A549 (cell line): ENCODE measurements at regions not wholly inside any gene's neighbourhood (a gene's known extent, or its start where the extent isn't known, plus 50 kb on each side); places are given as distances from the start of the nearest gene placed in this dataset.

ENCODE experiments used
- ATAC-seq, 2 experiments: fragments of 200-7000 bp in 1 of 2; fragments of >200 bp in 1 of 2; cut with Nextera tagmentation in 1 of 2; cut with Tn5 transposase in 1 of 2; 3 replicates each; pipeline versions ENCODE4 v1.8.0 to v1.9.1; 2018 to 2020; ENCODE audit warnings: mild to moderate bottlenecking in 1 of 2, moderate library complexity in 1 of 2
- CTCF ChIA-PET: fragments of 300-600 bp; sonication (Branson Sonifier 250); formaldehyde crosslinking; extraction: SDS; loops from one replicate; lab custom pipeline; 2021; ENCODE audit warnings: antibody characterized with exemption, inconsistent platforms; lab: Yijun Ruan, JAX
- POLR2A ChIA-PET: fragments of 350-600 bp; formaldehyde crosslinking; extraction: SDS; loops from one replicate; lab custom pipeline; 2021; ENCODE audit warnings: antibody characterized with exemption, inconsistent platforms; lab: Yijun Ruan, JAX
- DNase-seq, 2 experiments: peaks; one replicate each; pipeline versions ENCODE4 v3.0.0 to v3.0.0-alpha.2; 2011 to 2016; ENCODE audit warnings: low read depth in 1 of 2, low spot score in 1 of 2
- FAIRE-seq: peaks from 2 replicates; lab custom pipeline; 2011; peaks lifted over from hg19 to GRCh38; lab: Jason Lieb, UNC
- H3K27ac ChIP-seq, 2 experiments: fragments of >200 bp; sonication (Bioruptor Twin); formaldehyde crosslinking; 3 replicates each; pipeline ENCODE4 v1.5.1; 2016 to 2017
- H3K4me1 ChIP-seq: fragments of >200 bp; sonication (Bioruptor Twin); formaldehyde crosslinking; 3 replicates; pipeline ENCODE4 v1.6.1; 2016
- H3K4me2 ChIP-seq: fragments of >200 bp; sonication (Bioruptor Twin); formaldehyde crosslinking; 3 replicates; pipeline ENCODE4 v1.6.1; 2016
- H3K4me3 ChIP-seq: fragments of >200 bp; sonication (Bioruptor Twin); formaldehyde crosslinking; 3 replicates; pipeline ENCODE4 v1.5.1; 2016
- H3K9me3 ChIP-seq: fragments of >200 bp; sonication (Bioruptor Twin); formaldehyde crosslinking; 3 replicates; pipeline ENCODE4 v1.6.1; 2016
- BHLHE40 ChIP-seq: IDR thresholded peaks from 2 replicates; pipeline ENCODE4 v1.6.1; 2012; ENCODE audit warnings: low read depth, low read length, inconsistent platforms
- CBX2 ChIP-seq: fragments of 200-600 bp; sonication (generic); IDR thresholded peaks from 2 replicates; pipeline ENCODE4 v1.6.1; 2016; ENCODE audit warnings: low read depth, mild to moderate bottlenecking, borderline replicate concordance
- CBX8 ChIP-seq: fragments of 200-600 bp; sonication (generic); IDR thresholded peaks from 2 replicates; pipeline ENCODE4 v1.6.1; 2016
- CHD2 ChIP-seq: fragments of 150-350 bp; IDR thresholded peaks from 2 replicates; pipeline ENCODE4 v1.6.1; 2014; ENCODE audit warnings: low read length; ENCODE audit not compliant: partially characterized antibody
- CHD4 ChIP-seq: fragments of 200-600 bp; sonication (generic); IDR thresholded peaks from 2 replicates; pipeline ENCODE4 v1.6.1; 2016; ENCODE audit warnings: antibody characterized with exemption, mild to moderate bottlenecking, borderline replicate concordance
- EHF ChIP-seq: fragments of 250-450 bp; sonication (Bioruptor Pico); IDR thresholded peaks from 2 replicates; pipeline ENCODE4 v1.5.0; 2020; ENCODE audit warnings: mild to moderate bottlenecking
- EHMT2 ChIP-seq: fragments of 200-600 bp; sonication (generic); IDR thresholded peaks from 2 replicates; pipeline ENCODE4 v1.6.1; 2016; ENCODE audit warnings: antibody characterized with exemption, low read depth, mild to moderate bottlenecking, moderate library complexity
- ESRRA ChIP-seq: fragments of 150-350 bp; IDR thresholded peaks from 2 replicates; pipeline ENCODE4 v1.6.1; 2014; ENCODE audit warnings: mild to moderate bottlenecking, low read length, borderline replicate concordance
- HOXB13 ChIP-seq: fragments of 250-450 bp; sonication (Bioruptor Pico); IDR thresholded peaks from 2 replicates; pipeline ENCODE4 v1.5.0; 2020; ENCODE audit warnings: low read depth, mild to moderate bottlenecking, moderate library complexity
- HOXB5 ChIP-seq: fragments of 250-450 bp; sonication (Bioruptor Pico); IDR thresholded peaks from 2 replicates; pipeline ENCODE4 v1.5.0; 2020; ENCODE audit warnings: mild to moderate bottlenecking, moderate library complexity
- JUNB ChIP-seq: fragments of >200 bp; sonication (Bioruptor Twin); formaldehyde crosslinking; IDR thresholded peaks from 2 replicates; pipeline ENCODE4 v1.6.1; 2016
- KDM1A ChIP-seq: fragments of 200-600 bp; sonication (generic); IDR thresholded peaks from 2 replicates; pipeline ENCODE4 v1.6.1; 2016; ENCODE audit warnings: low read depth, mild to moderate bottlenecking
- KDM5A ChIP-seq: fragments of 200-600 bp; sonication (generic); IDR thresholded peaks from 2 replicates; pipeline ENCODE4 v1.6.1; 2016; ENCODE audit warnings: antibody characterized with exemption, mild to moderate bottlenecking
- MAFK ChIP-seq: fragments of 450-650 bp; IDR thresholded peaks from 2 replicates; pipeline ENCODE4 v1.6.1; 2014; ENCODE audit not compliant: partially characterized antibody
- MAZ ChIP-seq: fragments of 150-350 bp; IDR thresholded peaks from 2 replicates; pipeline ENCODE4 v1.6.1; 2014; ENCODE audit warnings: antibody characterized with exemption, low read depth, low read length, borderline replicate concordance
- PHF8 ChIP-seq: fragments of 200-600 bp; sonication (generic); IDR thresholded peaks from 2 replicates; pipeline ENCODE4 v1.6.1; 2016; ENCODE audit warnings: low read depth, mild to moderate bottlenecking, antibody characterized with exemption, moderate library complexity, borderline replicate concordance
- POLR2A ChIP-seq: IDR thresholded peaks from 2 replicates; pipeline ENCODE4 v1.6.1; 2012; ENCODE audit warnings: mild to moderate bottlenecking, low read length
- RAD21 ChIP-seq, 2 experiments: fragments of >200 bp in 1 of 2; sonication (Bioruptor Twin) in 1 of 2; formaldehyde crosslinking in 1 of 2; IDR thresholded peaks in 1 of 2; conservative IDR thresholded peaks in 1 of 2; 2 replicates in 1 of 2; 3 replicates in 1 of 2; pipeline ENCODE4 v1.6.1; 2012 to 2018; ENCODE audit warnings: inconsistent platforms in 1 of 2
- RARB ChIP-seq: fragments of 250-450 bp; sonication (Bioruptor Pico); IDR thresholded peaks from 2 replicates; pipeline ENCODE4 v1.8.0; 2021; ENCODE audit warnings: mild to moderate bottlenecking, moderate library complexity
- RFX5 ChIP-seq: fragments of 450-650 bp; IDR thresholded peaks from 2 replicates; pipeline ENCODE4 v1.7.1; 2014; ENCODE audit warnings: antibody characterized with exemption, mild to moderate bottlenecking, moderate library complexity
- RNF2 ChIP-seq: fragments of 200-600 bp; sonication (generic); IDR thresholded peaks from 2 replicates; pipeline ENCODE4 v1.6.1; 2016; ENCODE audit warnings: low read depth, mild to moderate bottlenecking, antibody characterized with exemption, moderate library complexity, borderline replicate concordance
- SREBF2 ChIP-seq: fragments of 450-650 bp; IDR thresholded peaks from 2 replicates; pipeline ENCODE4 v1.6.1; 2014; ENCODE audit warnings: mild to moderate bottlenecking, moderate library complexity
- TP53 ChIP-seq: fragments of 250-450 bp; sonication (Bioruptor Pico); IDR thresholded peaks from 2 replicates; pipeline ENCODE4 v1.5.0; 2021; ENCODE audit warnings: mild to moderate bottlenecking, moderate library complexity
- ZC3H11A ChIP-seq: fragments of 450-650 bp; IDR thresholded peaks from 2 replicates; pipeline ENCODE4 v1.6.1; 2014; ENCODE audit warnings: antibody characterized with exemption, mild to moderate bottlenecking
- ZFP36 ChIP-seq: fragments of 450-650 bp; IDR thresholded peaks from 2 replicates; pipeline ENCODE4 v1.6.1; 2014; ENCODE audit warnings: borderline replicate concordance; ENCODE audit not compliant: partially characterized antibody
- ZSCAN20 ChIP-seq: fragments of 250-450 bp; sonication (Bioruptor Pico); IDR thresholded peaks from 2 replicates; pipeline ENCODE4 v1.8.0; 2022; ENCODE audit warnings: mild to moderate bottlenecking, moderate library complexity
- WGBS: methylation state at CpG from one replicate; pipeline ENCODE4 v1.1.6; 2017; ENCODE audit errors: missing lambda C conversion rate; 5-methylcytosine and 5-hydroxymethylcytosine counted together
- TF ChIP-seq, protein P1 (sequence below): IDR thresholded peaks from 2 replicates; pipeline ENCODE4 v1.6.1; 2012; ENCODE audit warnings: low read depth, borderline replicate concordance
- TF ChIP-seq, protein P2 (sequence below): fragments of 150-350 bp; IDR thresholded peaks from 2 replicates; pipeline ENCODE4 v1.6.1; 2014; ENCODE audit warnings: low read depth, mild to moderate bottlenecking, low read length
- TF ChIP-seq, protein P3 (sequence below): fragments of 450-650 bp; IDR thresholded peaks from 2 replicates; pipeline ENCODE4 v1.6.1; 2014; ENCODE audit warnings: antibody characterized with exemption
- TF ChIP-seq, protein P4 (sequence below): fragments of >200 bp; sonication (Bioruptor Twin); formaldehyde crosslinking; IDR thresholded peaks from 2 replicates; pipeline ENCODE4 v1.6.1; 2016
- TF ChIP-seq, protein P5 (sequence below): fragments of 250-450 bp; sonication (Bioruptor Pico); IDR thresholded peaks from 2 replicates; pipeline ENCODE4 v1.5.0; 2021; ENCODE audit warnings: mild to moderate bottlenecking, moderate library complexity, borderline replicate concordance
- TF ChIP-seq, protein P6 (sequence below): fragments of 250-450 bp; sonication (Bioruptor Pico); IDR thresholded peaks from 2 replicates; pipeline ENCODE4 v1.5.0; 2020; ENCODE audit warnings: low read depth, mild to moderate bottlenecking, moderate library complexity
- TF ChIP-seq, protein P7 (sequence below): IDR thresholded peaks from 2 replicates; pipeline ENCODE4 v1.6.1; 2012
- TF ChIP-seq, protein P8 (sequence below): fragments of >200 bp; sonication (Bioruptor Twin); formaldehyde crosslinking; IDR thresholded peaks from 3 replicates; pipeline ENCODE4 v1.5.1; 2016

DNA sequence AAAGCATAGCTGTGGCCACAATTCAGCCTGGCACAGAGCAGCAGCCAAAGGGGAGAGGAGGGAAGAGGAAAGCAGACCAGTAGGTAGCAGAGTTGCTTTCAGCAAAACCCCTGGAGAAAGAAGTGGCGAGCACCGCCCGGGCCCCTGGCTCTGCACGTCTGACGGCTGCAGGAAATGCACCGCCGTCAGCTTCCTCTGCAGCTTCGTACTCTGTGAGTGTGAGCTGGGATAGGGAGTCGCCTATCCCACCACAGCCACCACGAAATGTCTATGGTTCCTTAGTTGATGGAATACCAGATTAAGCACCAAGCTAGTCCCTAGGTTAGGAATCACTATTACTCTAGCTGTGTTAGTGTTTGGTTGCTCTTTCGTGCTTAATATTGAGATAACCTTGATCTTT lies 79.9 kb upstream of the NAA20 start:
- FAIRE-seq, result no peak

DNA sequence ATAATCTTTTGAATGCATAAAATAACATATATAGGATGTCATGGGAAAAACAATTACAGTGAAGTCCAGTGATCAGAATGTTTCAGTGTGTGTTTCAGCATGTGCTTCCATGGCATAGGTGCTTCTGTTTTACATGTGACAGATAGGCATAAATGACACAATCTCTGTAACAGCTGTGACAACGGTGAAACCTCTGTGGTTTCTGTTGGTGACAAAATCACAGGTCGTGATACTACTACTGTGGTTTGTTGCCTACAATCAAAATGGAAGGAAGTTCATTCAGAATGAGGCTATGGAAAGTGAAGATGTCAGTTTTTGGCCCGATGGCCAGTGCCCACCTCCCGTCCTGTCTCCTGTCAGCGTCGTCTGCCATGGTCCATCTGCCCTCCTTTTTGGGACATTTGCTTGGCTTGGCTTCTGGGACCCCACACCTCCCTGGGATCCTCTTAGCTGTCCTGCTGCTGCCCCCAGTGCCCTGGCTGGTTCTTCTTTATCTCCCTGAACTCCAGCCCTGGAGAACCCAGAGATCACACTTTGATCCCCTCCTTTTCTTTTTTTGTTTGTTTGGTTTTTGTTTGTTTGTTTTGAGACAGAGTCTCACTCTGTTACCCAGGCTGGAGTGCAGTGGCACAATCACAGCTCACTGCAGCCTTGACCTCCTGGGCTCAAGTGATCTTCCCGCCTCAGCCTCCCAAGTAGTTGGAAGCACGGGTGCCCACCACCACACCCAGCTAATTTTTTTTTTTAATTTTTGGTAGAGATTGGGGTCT lies 79.3 kb upstream of the NAA20 start:
- H3K9me3 ChIP-seq, result no peaks in the 10 kb centered on the region
- peaks cover 24% of the 10 kb centered on the region for H3K4me1 ChIP-seq
- H3K4me3 ChIP-seq, result no peak overlapping the region
- no peak for ATAC-seq
- TF ChIP-seq RARB (CRISPR knock-in tag) (no peak), ESRRA (no peak), ZFP36 (no peak), POLR2A (no peak), EHF (CRISPR knock-in tag) (no peak), TP53 (no peak), MAZ (no peak), KDM1A (no peak), HOXB5 (CRISPR knock-in tag) (no peak), CBX8 (no peak), CHD2 (no peak), CHD4 (no peak), BHLHE40 (no peak), RNF2 (no peak)
- TF ChIP-seq, protein P1, sequence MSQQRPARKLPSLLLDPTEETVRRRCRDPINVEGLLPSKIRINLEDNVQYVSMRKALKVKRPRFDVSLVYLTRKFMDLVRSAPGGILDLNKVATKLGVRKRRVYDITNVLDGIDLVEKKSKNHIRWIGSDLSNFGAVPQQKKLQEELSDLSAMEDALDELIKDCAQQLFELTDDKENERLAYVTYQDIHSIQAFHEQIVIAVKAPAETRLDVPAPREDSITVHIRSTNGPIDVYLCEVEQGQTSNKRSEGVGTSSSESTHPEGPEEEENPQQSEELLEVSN, result no peak
- TF ChIP-seq, protein P2, sequence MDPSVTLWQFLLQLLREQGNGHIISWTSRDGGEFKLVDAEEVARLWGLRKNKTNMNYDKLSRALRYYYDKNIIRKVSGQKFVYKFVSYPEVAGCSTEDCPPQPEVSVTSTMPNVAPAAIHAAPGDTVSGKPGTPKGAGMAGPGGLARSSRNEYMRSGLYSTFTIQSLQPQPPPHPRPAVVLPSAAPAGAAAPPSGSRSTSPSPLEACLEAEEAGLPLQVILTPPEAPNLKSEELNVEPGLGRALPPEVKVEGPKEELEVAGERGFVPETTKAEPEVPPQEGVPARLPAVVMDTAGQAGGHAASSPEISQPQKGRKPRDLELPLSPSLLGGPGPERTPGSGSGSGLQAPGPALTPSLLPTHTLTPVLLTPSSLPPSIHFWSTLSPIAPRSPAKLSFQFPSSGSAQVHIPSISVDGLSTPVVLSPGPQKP, result no peak
- TF ChIP-seq, protein P3, sequence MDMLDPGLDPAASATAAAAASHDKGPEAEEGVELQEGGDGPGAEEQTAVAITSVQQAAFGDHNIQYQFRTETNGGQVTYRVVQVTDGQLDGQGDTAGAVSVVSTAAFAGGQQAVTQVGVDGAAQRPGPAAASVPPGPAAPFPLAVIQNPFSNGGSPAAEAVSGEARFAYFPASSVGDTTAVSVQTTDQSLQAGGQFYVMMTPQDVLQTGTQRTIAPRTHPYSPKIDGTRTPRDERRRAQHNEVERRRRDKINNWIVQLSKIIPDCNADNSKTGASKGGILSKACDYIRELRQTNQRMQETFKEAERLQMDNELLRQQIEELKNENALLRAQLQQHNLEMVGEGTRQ, result no peak
- TF ChIP-seq, protein P4, sequence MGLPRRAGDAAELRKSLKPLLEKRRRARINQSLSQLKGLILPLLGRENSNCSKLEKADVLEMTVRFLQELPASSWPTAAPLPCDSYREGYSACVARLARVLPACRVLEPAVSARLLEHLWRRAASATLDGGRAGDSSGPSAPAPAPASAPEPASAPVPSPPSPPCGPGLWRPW, result no peak
- TF ChIP-seq, all 56 proteins: peak for 0
- Histone ChIP-seq H3K27ac (no peak overlapping the region), H3K4me2 (no peak overlapping the region)
- FAIRE-seq (no peak), DNase-seq (no peak)
- 84% methylated on average over 8 of the region's 8 CpGs for WGBS
- CTCF ChIA-PET, result interaction anchor here (1.2 to 1.8 kb wide), 4 partner anchors 16 to 153 kb away, joined by 3 to 6 read pairs (median 4); no protein-coding TSS in a partner anchor
- POLR2A ChIA-PET, result interaction anchor here (0.9 kb wide), 1 partner anchor 48 kb away, joined by 5 read pairs; no protein-coding TSS in a partner anchor

More for the DNA sequence above, 79.9 kb upstream of the NAA20 start:
- no peak for ATAC-seq
- no peak overlapping the region for H3K4me2 ChIP-seq
- no peak for DNase-seq
- ChIA-PET CTCF (interaction anchor here (0.9 to 1.8 kb wide), 6 partner anchors 9 to 152 kb away, joined by 3 to 6 read pairs (median 3); no protein-coding TSS in a partner anchor), POLR2A (interaction anchor here (0.9 kb wide), 1 partner anchor 48 kb away, joined by 5 read pairs; no protein-coding TSS in a partner anchor)
- no peaks in the 10 kb centered on the region for H3K9me3 ChIP-seq
- 88% methylated on average over 11 of the region's 11 CpGs for WGBS
- TF ChIP-seq, protein P5, sequence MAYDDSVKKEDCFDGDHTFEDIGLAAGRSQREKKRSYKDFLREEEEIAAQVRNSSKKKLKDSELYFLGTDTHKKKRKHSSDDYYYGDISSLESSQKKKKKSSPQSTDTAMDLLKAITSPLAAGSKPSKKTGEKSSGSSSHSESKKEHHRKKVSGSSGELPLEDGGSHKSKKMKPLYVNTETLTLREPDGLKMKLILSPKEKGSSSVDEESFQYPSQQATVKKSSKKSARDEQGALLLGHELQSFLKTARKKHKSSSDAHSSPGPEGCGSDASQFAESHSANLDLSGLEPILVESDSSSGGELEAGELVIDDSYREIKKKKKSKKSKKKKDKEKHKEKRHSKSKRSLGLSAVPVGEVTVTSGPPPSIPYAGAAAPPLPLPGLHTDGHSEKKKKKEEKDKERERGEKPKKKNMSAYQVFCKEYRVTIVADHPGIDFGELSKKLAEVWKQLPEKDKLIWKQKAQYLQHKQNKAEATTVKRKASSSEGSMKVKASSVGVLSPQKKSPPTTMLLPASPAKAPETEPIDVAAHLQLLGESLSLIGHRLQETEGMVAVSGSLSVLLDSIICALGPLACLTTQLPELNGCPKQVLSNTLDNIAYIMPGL (CRISPR knock-in tag), result no peak
- TF ChIP-seq KDM5A, result no peak
- TF ChIP-seq SREBF2, result no peak
- no peak for TF ChIP-seq PHF8
- no peak for TF ChIP-seq HOXB13
- TF ChIP-seq, protein P6, sequence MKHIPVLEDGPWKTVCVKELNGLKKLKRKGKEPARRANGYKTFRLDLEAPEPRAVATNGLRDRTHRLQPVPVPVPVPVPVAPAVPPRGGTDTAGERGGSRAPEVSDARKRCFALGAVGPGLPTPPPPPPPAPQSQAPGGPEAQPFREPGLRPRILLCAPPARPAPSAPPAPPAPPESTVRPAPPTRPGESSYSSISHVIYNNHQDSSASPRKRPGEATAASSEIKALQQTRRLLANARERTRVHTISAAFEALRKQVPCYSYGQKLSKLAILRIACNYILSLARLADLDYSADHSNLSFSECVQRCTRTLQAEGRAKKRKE (CRISPR knock-in tag), result no peak
- TF ChIP-seq RARB (CRISPR knock-in tag), result no peak
- TF ChIP-seq KDM1A, result no peak
- TF ChIP-seq, protein P7, sequence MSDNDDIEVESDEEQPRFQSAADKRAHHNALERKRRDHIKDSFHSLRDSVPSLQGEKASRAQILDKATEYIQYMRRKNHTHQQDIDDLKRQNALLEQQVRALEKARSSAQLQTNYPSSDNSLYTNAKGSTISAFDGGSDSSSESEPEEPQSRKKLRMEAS, result no peak
- no peak for TF ChIP-seq MAFK
- TF ChIP-seq ZSCAN20 (CRISPR knock-in tag), result no peak
- no peak for TF ChIP-seq EHMT2
- no peak for TF ChIP-seq ZC3H11A
- TF ChIP-seq RAD21 (conservative IDR thresholded peaks at IDR 0.05 in 1 of 2, IDR thresholded peaks at IDR 0.05 in 1 of 2), result no peak
- TF ChIP-seq, protein P8, sequence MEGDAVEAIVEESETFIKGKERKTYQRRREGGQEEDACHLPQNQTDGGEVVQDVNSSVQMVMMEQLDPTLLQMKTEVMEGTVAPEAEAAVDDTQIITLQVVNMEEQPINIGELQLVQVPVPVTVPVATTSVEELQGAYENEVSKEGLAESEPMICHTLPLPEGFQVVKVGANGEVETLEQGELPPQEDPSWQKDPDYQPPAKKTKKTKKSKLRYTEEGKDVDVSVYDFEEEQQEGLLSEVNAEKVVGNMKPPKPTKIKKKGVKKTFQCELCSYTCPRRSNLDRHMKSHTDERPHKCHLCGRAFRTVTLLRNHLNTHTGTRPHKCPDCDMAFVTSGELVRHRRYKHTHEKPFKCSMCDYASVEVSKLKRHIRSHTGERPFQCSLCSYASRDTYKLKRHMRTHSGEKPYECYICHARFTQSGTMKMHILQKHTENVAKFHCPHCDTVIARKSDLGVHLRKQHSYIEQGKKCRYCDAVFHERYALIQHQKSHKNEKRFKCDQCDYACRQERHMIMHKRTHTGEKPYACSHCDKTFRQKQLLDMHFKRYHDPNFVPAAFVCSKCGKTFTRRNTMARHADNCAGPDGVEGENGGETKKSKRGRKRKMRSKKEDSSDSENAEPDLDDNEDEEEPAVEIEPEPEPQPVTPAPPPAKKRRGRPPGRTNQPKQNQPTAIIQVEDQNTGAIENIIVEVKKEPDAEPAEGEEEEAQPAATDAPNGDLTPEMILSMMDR, result no peak
- TF ChIP-seq CBX2, result no peak
- TF ChIP-seq JUNB, result no peak
- no peak for TF ChIP-seq RFX5
- no peak overlapping the region for H3K27ac ChIP-seq
- H3K4me3 ChIP-seq, result no peak overlapping the region
- peaks cover 24% of the 10 kb centered on the region for H3K4me1 ChIP-seq
